WTC11 (cell line): ENCODE measurements at regions not wholly inside any gene's neighbourhood (a gene's known extent, or its start where the extent isn't known, plus 50 kb on each side); places are given as distances from the start of the nearest gene placed in this dataset.

Experiments used
- ZNF416 ChIP-seq: fragments of 250-450 bp; sonication (Bioruptor Pico); IDR thresholded peaks from 2 replicates; pipeline ENCODE4 v1.9.0; 2021; ENCODE audit warnings: mild to moderate bottlenecking, inconsistent platforms
- TF ChIP-seq, protein P1 (sequence below): fragments of 200-600 bp; IDR thresholded peaks from 2 replicates; pipeline ENCODE4 v1.8.0; 2022; ENCODE audit warnings: antibody characterized with exemption
- TF ChIP-seq, protein P2 (sequence below): sonication (generic); formaldehyde crosslinking; IDR thresholded peaks from 2 replicates; pipeline ENCODE4 v1.8.1; 2023; ENCODE audit warnings: mild to moderate bottlenecking, missing genetic modification reagents

DNA sequence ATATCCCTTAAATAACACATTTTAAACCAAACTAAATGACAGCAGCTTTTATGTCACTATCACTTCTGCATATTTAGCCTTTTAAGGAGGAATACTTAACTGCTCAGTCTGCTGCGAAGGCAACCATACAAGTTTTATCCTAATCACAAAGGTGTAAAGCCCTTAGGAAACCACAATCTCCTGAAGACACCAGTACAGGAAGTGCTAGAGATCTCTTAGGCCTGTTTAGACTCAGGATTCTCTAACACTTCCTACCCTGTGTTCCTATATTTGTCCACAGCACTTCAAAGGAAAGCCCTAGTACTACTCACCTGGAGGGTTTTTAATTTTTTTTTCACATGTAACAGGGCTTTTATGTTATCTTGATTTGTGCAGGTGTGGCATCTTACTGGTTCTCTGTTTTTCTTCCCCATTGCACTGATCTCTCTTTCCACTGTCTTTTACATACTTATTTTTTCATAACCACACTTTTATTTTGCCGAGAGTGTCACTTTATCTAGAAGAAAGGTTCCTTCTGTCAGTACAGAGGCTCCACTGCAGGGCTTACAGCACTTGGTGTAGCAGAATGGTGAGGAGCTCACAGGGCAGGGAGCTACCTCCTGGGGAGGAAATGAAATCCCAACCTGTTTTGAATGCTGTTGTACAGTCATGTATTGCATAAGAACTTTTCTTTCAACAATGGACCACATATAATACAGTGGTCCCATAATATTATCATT lies 1060.6 kb upstream of the ACO1 start:
- TF ChIP-seq, protein P1, sequence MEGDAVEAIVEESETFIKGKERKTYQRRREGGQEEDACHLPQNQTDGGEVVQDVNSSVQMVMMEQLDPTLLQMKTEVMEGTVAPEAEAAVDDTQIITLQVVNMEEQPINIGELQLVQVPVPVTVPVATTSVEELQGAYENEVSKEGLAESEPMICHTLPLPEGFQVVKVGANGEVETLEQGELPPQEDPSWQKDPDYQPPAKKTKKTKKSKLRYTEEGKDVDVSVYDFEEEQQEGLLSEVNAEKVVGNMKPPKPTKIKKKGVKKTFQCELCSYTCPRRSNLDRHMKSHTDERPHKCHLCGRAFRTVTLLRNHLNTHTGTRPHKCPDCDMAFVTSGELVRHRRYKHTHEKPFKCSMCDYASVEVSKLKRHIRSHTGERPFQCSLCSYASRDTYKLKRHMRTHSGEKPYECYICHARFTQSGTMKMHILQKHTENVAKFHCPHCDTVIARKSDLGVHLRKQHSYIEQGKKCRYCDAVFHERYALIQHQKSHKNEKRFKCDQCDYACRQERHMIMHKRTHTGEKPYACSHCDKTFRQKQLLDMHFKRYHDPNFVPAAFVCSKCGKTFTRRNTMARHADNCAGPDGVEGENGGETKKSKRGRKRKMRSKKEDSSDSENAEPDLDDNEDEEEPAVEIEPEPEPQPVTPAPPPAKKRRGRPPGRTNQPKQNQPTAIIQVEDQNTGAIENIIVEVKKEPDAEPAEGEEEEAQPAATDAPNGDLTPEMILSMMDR: no peak
- TF ChIP-seq ZNF416: no peak
- TF ChIP-seq, protein P2, sequence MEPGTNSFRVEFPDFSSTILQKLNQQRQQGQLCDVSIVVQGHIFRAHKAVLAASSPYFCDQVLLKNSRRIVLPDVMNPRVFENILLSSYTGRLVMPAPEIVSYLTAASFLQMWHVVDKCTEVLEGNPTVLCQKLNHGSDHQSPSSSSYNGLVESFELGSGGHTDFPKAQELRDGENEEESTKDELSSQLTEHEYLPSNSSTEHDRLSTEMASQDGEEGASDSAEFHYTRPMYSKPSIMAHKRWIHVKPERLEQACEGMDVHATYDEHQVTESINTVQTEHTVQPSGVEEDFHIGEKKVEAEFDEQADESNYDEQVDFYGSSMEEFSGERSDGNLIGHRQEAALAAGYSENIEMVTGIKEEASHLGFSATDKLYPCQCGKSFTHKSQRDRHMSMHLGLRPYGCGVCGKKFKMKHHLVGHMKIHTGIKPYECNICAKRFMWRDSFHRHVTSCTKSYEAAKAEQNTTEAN (CRISPR knock-in tag): no peak
